Activated T-cell treated with anti-CD3 and anti-CD28 coated beads for 1 hour (primary cell): ENCODE measurements at regions not wholly inside any gene's neighbourhood (a gene's known extent, or its start where the extent isn't known, plus 50 kb on each side); places are given as distances from the start of the nearest gene placed in this dataset.

Experiments
- DNase-seq: peaks from one replicate; pipeline ENCODE4 v3.0.0-alpha.2; 2020; ENCODE audit warnings: low read depth

DNA sequence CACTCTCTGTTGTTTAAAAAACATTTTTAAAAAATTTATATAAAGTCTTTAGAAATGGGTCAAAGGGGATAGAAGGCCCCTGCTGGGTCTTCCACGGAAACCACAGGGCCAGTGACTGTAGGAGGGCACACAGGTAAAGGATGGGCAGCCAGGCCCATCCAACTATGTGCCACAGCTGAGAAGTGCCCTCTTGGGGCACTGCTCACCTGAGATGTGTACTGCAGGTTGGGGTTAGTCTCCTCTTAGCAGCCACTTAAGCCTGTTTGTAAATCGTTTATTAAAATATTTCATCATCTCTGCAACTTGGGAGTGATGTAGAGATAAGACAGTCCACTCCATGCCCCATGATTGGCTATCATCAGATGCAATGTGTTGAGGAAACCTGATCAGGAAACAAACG is 222.4 kb downstream of the DIRAS2 start:
- DNase-seq = no peak

DNA sequence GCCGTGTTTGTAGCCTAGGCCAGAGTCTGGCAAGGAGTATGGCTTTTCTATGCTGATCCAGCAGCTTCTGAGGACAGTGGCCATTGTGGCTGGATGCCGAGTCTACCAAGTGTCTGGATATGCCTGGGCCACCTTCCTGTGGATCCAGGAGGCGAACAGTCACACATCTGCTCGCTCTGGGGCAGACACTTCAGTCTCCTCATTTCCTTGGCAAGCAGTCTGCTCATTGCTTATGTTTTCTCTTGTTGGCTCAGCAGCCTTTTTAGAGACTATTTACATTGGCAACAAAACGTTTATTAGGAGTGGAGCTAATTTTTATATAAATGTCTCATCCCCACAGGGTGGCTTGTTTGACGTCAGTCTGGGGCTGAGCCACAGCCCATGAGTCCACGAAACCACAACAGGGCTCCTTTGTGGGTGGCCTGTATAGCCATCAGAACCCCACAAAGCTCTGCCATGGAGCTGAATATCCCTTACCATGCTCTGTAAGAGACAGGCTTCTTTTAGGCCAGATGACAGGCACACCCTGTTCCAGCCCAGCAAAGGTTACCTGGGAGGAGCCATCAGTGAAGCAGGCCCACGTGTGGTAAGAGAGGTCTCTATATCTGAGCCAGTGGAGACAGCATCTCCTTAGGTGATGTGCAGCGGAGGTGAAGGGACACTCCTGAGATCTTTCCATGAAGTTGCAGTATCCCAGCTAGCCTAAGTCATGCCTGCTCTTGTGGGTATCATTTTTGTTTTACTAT is 221.7 kb downstream of the DIRAS2 start:
- no peak for DNase-seq

DNA sequence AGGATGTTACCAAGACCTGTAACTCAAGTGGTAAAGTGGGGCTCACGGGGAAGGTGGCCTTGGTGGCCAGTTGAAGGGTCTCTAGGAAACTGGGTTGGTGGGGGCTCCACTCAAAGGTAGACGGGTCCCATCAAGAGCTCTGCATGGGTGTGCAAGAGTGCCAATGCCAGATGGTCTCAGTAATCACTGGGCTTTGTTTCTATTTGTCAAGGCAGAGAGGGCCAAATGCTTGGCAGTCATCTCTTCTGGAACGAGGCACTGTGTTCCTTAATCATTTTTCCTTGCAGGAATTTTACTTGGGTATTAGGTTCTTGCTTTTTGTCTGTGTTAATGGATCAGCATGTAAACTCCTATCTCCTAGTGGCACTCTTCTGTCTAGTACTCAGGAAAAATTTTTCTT is 220.8 kb downstream of the DIRAS2 start:
- DNase-seq = no peak

DNA sequence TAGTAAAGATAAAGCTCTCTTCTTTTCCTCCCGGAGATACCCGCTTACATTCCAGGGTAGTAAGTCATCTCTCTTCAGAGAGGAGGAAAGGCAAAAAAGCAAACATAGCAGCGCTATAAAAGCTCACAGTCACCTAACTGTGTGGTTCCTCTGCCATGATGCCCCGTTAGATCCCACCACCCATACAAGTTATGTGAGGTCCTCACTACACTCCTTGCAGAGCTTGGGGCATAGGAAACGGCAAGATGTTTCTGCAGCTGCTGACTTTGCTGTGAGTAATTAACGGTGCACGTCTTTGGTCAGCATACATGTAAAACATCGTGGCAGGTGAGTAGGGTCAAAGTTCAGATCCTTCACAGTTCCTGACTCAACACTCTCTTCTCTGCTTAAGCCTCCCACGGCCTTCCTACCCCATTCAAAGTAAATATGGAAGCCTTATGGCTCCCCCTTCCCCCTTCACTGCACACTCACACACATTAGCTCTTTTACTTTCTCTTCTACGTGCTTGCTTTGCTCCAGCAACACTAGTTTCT is 218.9 kb downstream of the DIRAS2 start:
- DNase-seq = no peak

DNA sequence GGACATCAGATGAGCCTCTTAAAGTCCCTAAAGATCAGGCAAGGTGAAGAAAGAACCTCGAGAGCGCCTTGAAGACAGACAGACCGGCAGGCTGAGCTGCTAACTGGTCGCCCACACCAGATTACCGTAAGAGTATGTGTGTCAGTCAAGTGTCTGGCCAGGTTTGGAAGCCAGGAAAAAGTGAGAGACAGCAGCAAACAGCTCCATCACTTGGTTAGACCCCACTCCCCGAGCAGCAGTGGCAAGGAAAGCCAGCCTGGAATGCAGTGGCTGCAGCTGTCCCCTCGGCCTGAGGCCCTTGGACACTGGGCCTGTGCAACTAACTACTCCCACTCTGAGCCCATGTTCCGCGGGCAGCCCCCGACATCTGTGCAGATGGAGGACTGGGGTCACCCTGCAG is 214.1 kb downstream of the DIRAS2 start:
- no peak for DNase-seq

DNA sequence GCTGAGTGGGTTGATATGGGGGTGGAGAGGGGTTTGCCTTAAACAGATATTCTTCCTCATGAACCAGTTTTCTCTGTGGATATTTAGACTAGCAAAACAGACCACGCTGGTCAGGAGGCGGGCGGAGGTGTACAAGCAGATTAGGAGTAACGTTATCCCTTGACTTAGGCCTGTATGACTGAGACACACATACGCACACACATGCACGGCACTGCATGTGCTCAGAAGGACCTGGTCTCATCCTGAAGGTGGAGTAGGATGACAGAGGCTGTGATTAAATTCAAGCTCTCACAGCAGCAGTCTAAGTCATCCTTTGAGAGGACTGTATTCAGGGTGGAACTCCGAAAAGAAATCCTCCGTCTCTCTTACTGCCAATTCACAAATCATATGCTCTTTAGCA is 209.7 kb downstream of the DIRAS2 start:
- no peak for DNase-seq

DNA sequence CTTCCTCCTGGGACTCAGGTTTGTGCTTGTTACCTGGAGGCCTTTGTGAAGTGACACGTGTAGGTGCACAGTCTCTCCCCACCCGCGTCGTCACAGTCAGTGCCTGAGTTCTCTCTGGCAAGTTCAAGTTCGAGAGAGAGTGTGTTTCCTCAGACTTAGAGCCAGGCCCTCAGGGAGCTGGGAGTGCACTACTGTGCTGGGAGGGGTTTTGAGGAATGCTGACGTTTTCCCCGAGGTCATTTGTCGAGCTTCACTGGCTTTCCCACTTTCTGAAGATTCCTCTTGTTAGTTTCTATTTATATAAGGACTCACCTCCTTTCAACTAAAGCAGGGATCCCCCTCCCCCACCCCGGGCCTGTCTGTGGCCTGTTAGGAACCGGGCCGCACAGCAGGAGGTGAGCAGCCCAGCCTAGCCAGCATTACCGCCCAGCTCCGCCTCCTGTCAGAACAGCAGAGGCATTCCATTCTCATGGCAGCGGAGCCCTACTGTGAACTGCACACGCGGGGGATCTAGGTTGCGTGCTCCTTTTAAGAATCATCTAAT is 209.2 kb downstream of the DIRAS2 start:
- DNase-seq = no peak

DNA sequence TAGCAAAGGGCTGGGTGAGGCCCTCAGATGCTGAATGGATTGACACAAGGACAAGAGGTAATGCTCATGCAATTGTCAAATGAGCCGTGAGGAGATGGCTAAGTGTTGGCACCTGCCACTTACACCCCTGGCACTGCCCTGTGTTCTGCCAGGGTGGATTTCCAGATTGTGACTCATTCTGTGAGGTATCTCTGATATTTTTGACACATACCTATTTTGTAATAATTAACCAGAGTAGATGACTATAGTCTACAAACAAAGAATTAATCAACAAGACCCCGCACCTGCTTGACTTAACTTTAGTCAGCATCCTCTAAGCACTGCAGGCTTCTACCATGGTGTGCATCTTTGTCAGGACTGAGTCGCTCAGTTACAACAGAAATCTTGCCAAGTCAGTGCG is 200.8 kb downstream of the DIRAS2 start:
- DNase-seq = no peak

DNA sequence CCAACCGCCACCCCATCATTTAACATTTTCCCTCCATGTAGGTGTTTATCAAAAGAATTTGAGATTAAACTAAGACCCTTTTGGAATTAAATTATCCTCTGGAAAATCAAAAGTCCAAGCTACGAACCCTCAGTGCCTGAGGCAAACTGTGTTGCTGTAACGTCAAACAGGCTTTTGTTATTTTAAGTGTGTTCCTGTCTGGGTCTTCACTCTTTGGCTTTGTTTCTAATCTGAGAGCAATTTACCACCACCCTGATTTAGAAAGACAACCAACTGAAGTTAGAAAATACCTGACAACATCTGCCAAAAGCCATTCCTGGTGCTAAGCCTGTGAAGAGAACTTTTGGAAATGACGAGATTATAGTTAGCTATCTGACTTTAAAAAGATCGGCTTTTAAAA is 199.9 kb downstream of the DIRAS2 start:
- DNase-seq = no peak

DNA sequence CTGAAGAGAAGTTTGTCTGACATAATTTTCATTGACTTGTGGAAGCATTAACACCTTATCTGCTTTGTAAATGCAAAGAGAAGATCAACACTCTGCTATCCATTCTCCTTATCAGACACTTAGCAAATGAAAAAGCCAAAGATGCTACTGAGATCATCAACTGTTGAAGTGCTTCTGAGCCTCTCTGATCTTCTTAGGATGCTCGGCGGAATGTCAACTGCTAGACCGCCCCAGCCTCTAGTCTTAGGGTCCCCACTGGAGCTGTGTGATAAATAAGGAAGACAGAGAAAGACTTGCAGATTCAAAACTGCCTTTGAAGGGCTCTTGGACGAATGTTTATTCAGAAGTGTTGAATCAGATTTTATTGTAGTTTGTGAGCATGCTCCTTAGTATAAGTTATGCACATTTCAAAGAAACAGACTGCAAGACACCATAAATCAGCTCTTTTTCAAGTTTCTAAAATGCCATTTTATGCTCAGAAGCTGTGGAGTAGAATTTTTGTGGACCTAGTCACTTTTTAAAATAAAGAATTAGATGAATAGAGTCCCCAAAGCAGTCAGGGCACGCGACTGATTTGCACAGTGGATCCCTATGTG is 197.9 kb downstream of the DIRAS2 start:
- DNase-seq = no peak

DNA sequence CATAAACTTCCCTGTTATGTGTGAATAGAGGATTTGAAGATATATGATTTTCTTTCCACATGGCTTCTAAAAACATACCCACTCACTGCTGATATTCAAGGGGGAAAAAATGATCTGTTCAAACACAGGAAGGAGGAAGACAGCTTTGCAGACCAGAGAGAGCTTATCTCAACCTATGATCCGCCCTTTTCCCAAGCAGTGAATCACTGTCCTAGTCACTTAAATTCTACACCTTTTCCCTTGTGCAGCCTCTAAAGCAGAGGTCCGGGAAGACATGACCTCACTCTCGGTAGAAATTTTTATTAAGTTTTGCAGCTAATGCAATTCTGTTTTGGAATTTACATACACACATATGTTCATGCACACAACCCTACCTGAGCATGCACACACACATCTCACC is 197.2 kb downstream of the DIRAS2 start:
- DNase-seq = no peak

DNA sequence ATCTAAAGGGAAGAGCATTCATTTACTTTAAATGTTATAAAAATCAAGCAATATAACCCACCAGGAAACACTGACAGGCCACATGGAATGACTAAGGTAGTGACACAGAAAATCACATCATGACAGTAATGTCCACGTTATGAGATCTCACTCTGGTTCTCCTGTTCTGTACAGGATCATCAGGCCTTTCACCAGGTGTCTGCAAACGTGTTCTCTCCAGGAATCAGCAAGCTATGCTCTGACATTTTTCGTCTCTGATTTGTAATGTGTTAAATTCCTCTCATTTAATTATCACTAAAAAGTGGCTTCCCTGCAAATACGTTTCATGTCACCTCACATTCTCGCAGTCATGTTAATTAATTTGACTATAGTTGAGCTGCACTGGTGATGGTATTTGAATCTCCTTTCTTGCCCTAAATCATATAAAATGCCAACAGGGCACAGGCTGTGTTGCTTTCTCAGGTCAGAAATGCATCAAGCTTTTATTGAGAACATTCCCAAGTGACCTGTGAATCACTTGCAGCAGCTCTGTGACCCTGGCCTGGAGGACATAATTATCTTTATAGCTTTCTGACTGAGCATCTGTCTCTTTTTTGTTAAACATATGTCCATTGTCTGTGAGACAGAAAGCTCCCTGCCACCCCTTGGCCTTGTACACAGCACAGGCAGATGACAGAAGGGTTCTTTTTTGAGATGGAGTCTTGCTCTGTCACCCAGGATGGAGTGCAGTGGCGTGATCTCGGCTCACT is 196.2 kb downstream of the DIRAS2 start:
- no peak for DNase-seq

DNA sequence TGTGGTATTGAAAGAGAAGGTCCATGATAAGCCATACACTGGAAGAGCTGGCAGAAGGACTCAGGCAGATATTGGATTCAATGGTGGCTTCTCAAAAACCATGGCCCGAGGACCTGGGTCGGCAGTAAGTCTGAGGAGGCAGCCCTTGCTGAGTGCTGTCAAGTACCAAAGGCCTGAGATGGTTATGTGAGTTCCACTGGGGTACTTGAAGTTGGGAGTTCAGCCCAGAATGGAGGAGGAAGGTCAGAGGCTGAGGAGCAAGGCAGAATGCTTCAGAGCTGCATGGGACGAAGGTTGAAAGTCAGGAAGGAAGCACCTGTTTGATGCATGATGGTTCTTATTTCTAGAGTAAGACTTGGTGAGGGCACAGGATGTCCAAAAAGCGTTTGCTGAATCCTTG is 194.9 kb downstream of the DIRAS2 start:
- no peak for DNase-seq

DNA sequence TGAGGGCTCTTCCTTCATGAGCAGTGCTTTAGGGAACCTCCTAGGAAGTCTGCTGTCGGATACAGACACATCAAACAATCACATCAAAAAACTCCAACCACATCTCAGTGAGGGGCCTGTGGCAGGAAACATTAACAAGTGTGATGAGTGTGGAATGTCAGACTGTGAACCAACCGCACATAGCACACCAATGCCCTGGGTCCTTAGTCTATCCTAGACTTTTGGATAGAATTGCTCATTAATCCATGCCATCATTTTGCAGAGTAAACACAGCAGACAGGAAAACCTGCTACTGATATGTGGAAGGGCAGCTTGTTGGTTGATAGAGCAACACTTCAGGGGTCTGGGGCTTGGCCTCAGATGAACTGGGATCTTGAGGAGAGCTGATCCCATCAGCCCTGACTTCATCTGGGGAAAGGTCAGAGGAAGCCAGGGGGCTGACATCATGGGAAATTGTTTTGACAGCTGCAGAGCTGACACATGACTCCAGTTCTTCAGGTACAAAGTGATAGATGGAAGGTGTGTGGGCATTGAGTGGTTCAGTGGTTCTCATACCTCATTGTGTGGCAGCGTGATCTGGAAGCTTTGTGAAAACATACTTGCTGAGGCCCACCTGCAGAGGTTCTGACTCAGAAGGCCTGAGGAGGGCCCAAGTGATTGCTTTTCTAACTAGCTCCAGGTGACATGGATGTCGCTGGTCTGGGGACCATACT is 193.3 kb downstream of the DIRAS2 start:
- DNase-seq = no peak

DNA sequence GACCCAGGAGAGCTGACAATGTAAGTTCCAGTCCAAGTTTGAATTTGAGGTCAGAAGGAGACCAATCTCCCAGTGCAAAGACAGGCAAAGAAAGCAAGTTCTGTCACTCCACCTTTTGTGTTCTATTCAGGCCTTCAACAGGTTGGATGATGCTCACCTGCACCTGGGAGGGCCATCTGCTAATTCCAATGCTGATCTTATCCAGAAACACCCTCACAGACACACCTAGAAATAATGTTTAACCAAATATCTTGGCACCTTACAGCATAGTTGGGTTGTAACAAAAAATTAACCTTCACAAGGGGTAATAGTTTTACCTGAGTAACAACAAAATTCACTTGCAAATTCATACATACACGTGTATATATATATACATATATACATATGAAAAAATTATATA is 190.8 kb downstream of the DIRAS2 start:
- no peak for DNase-seq

DNA sequence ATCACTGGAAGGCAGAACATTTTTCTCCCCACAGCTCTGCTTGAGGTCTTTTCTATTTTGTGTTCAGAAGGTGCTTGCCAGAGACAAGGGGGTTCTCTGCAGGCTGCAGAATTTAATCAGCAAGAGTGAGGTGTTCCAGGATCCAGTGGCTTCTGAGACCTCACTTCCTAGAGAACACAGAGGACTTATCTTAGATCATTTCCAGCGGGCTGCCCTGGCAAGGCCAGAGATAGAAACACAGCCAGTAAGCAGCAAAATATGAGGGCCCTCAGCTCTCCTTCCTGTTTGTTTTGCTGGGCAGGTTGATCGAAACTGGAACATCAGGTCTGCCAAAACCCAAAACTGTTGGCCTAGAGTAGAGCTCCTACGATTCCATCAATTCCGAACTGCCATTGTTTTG is 187.3 kb downstream of the DIRAS2 start:
- no peak for DNase-seq

DNA sequence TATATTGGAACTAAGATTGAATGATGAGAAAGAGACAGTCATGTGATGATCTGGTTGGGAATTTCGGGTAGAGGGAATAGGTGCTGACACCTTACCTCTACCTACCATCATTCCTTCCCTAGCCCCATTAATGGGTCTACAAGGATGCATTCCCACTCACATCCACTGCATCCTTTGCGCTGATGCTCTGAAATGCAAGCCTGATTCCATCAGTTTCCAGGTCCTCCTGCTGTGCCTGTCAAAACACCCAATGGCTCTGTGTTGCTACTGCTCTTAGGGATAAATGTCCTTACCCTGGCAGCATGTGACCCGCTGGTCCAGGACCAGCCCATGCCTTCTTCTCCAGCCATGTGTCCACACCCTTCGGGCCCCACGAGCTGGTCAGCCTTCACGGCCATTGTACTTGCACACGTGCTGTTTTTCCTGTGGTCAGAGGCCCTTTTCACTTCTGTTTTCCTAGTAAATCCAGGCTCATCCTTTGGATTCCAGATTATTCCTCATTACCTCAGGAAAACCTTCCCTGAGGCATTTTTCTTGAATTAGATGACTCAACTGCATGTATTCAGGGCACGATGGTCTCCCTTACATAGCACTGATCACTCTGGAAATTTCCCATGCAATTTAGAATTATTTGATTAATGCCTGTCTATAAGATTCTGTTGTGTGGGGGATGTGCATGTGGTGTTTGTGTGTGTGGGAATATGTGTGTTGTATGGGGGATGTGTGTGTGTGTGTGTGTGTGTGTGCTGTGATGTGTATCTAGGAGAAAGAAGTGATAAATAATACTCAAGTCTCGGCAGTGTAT is 185.0 kb downstream of the DIRAS2 start:
- no peak for DNase-seq

DNA sequence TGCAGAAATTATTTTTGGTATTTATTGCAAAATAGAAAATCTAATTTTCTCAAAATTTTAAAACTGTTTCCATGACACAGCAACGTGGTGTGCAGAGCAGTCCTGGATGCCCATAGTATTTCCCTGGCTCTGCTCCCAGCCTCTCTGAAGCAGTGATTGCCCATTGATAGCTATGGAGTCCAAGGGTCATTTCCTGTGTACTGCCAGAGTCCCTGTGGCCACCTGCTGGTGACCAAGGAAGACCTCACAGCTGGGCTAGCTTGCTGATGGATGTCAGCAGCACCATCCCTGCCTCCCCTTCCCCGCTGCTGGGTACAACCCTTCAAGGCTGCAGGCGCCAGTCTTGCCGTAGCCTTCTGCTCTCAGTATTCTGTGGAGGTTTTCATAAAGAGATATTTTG is 184.1 kb downstream of the DIRAS2 start:
- no peak for DNase-seq

DNA sequence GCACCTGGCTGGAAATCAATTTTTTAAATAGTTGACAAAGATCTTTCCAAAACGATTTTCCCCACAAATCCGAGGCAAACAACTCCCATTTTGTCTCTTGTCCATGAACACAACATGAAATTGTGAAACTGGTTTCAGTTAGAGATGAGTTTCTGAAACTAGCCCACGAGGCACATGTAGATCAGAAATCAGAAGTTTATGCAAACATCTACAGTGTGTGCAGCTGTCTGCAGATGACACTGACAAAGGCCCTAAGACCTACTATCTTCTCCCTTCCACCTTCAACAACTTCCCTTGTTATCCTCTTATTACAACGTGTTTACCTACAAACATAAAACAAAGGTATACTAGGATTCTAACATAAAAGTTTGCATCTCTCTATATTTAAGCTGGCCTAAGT is 183.3 kb downstream of the DIRAS2 start:
- no peak for DNase-seq

DNA sequence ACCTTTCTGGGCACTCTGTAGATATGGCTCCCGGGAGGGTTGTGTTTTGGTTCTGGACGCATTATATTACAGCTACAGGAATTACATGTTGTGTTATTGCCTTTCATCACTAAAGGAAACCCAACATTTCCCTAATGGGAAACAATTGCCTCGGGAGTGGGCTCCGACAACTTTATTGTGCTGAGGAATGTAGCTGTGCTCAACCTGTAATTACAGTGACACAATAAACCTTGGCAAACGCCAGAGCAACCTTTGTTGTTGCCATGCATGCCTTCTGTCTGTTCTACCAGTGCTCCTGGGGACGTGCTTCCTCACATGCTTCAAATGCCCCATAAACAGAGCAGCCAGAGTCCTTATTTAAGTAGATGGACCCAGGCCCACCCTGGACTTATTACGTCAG is 182.4 kb downstream of the DIRAS2 start:
- no peak for DNase-seq

DNA sequence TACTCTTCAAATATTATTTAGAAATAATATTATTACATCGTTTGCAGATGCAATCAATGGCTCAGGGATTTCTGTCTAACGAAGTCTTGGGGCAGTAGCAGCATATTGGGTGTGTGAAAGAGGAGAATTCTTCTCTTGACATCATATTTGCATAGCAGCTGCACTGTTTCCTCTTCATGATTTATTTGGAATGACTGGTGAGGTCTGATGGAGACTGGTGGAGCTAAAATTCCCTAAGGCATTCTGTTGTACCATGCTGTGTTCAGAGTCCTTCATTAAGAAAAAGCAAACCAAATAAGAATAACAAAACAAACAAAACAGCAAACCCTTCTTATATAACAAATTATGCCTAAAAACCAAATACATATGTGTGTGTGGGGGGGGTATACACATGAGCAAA is 177.6 kb downstream of the DIRAS2 start:
- no peak for DNase-seq
